Cardiac muscle cell (in vitro differentiated cells and primary cell): ENCODE measurements at regions not wholly inside any gene's neighbourhood (a gene's known extent, or its start where the extent isn't known, plus 50 kb on each side); places are given as distances from the start of the nearest gene placed in this dataset.

Experiments used
- DNase-seq, 2 donors: peaks; one replicate each; pipeline versions ENCODE4 v3.0.0 to v3.0.0-alpha.2; 2010 to 2017; ENCODE audit warnings: low read depth in 1 of 2, low spot score in 1 of 2
- H3K27ac ChIP-seq: fragments of 200-600 bp; sonication (generic); 2 replicates; pipeline ENCODE4 v1.5.1; 2016
- H3K27me3 ChIP-seq: fragments of 200-600 bp; sonication (generic); 2 replicates; pipeline ENCODE4 v1.6.0; 2016; ENCODE audit warnings: control low read depth
- H3K36me3 ChIP-seq: fragments of 200-600 bp; sonication (generic); 2 replicates; pipeline ENCODE4 v1.5.1; 2016; ENCODE audit warnings: control low read depth
- H3K4me1 ChIP-seq: fragments of 200-600 bp; sonication (generic); 2 replicates; pipeline ENCODE4 v1.8.1; 2017; ENCODE audit warnings: low read depth, mild to moderate bottlenecking, mixed run types
- H3K4me3 ChIP-seq: fragments of 200-600 bp; sonication (generic); 2 replicates; pipeline ENCODE4 v1.5.1; 2016; ENCODE audit warnings: mild to moderate bottlenecking
- H3K9me3 ChIP-seq: fragments of 200-600 bp; sonication (generic); 2 replicates; pipeline ENCODE4 v1.5.1; 2017; ENCODE audit warnings: low read depth, mild to moderate bottlenecking, control low read depth
- TF ChIP-seq, protein P1 (sequence below): IDR thresholded peaks from 2 replicates; pipeline ENCODE4 v1.5.1; 2012; ENCODE audit warnings: low read depth, mild to moderate bottlenecking, low read length

DNA sequence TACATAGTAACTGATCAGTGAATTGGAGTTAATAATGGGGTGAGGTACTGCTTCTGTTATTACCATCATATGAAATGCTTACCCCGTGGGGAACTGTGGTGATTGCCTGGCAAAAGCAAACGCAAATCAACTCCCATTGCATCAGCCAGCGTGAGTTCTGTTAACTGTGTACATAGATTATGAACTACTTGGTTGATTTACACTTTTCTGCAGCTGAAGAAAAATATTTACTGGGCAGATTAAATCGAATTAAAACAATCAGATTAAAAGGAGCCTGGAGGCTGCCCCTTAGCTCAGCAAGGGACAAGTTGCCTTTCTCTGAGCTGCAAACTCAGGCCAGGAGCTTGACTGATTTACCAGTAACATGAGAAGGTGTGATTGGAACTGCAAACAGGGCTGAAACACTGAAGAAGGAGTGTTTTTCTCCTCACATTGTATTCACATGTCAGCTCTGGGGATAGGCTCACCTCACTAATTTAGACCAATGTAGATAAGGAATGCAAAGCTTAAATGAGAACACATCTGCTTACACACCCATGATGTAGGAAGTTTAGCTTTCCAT, 220.1 kb downstream of the OSR1 start:
- Histone ChIP-seq H3K4me1 (no peaks in the 10 kb centered on the region), H3K27ac (no peak overlapping the region), H3K27me3 (no peaks in the 10 kb centered on the region), H3K4me3 (no peak overlapping the region), H3K9me3 (no peaks in the 10 kb centered on the region), H3K36me3 (no peaks in the 10 kb centered on the region)
- peak in 1 of 2 donors; percentile 11 for DNase-seq
- TF ChIP-seq, protein P1, sequence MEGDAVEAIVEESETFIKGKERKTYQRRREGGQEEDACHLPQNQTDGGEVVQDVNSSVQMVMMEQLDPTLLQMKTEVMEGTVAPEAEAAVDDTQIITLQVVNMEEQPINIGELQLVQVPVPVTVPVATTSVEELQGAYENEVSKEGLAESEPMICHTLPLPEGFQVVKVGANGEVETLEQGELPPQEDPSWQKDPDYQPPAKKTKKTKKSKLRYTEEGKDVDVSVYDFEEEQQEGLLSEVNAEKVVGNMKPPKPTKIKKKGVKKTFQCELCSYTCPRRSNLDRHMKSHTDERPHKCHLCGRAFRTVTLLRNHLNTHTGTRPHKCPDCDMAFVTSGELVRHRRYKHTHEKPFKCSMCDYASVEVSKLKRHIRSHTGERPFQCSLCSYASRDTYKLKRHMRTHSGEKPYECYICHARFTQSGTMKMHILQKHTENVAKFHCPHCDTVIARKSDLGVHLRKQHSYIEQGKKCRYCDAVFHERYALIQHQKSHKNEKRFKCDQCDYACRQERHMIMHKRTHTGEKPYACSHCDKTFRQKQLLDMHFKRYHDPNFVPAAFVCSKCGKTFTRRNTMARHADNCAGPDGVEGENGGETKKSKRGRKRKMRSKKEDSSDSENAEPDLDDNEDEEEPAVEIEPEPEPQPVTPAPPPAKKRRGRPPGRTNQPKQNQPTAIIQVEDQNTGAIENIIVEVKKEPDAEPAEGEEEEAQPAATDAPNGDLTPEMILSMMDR, result no peak

DNA sequence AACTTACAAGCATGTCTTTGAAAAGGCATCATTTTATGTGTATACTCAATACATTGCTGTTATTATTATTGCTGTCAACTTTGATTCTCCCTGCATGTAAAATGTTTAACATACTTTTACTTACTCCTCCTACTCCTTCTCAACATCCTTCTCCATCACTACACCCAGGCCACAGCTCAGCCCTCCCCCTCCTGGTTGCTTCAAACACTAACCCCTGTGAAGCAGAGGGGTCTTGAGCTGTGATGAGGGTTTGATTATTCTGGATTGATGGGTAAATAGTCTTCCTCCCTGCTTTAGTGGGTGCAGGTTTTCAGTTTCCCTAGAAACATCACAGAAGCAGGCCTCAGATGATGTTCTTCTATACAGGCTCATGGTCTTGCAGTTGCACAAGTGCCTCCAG, 221.0 kb downstream of the OSR1 start:
- no peak for DNase-seq
- no peaks in the 10 kb centered on the region for H3K9me3 ChIP-seq
- H3K27me3 ChIP-seq, result no peaks in the 10 kb centered on the region
- no peaks in the 10 kb centered on the region for H3K36me3 ChIP-seq
- no peak overlapping the region for H3K27ac ChIP-seq
- H3K4me3 ChIP-seq, result no peak overlapping the region
- no peaks in the 10 kb centered on the region for H3K4me1 ChIP-seq
- TF ChIP-seq, protein P1, result no peak

DNA sequence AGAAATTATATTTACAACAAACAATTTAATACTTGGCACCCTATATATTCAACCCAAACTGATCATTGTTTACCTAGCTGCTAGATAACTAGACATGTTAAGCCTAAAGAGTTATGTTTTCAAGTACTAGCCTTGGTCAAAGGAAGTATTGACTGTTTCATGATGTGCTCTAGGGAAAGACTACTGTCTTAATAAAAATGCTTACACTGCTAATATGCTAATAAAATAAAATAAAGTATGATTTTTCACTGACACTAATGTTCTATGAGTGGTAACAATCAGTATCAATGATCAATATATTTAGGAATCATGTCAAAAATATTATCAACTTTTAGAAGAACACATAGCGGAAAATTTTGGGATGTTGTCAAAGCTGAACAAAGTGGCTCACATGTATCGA, 225.5 kb downstream of the OSR1 start:
- Histone ChIP-seq H3K36me3 (no peaks in the 10 kb centered on the region), H3K27ac (no peak overlapping the region), H3K9me3 (no peaks in the 10 kb centered on the region), H3K4me3 (no peak overlapping the region), H3K27me3 (no peaks in the 10 kb centered on the region), H3K4me1 (no peaks in the 10 kb centered on the region)
- no peak for DNase-seq
- TF ChIP-seq, protein P1, result no peak

DNA sequence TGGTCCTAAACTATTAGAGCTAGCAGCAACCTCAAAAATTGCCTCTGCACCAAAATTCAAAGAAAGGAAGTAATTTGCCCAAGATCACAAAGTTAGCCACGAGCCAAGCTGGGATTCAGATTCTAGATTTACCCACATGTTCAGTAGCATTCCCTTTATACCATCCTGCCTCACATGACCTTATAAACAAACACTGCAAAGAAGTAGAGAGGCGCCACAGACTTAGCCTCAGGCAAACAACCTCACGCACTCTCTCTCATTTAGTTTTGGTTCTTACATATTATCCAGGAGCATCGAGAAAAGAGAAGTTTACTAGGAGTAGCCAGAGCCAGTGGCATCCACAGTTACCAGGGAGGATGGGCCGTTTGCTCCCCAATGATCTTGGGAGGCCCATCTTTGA, 226.6 kb downstream of the OSR1 start:
- Histone ChIP-seq H3K36me3 (no peaks in the 10 kb centered on the region), H3K9me3 (no peaks in the 10 kb centered on the region), H3K4me1 (no peaks in the 10 kb centered on the region), H3K27me3 (no peaks in the 10 kb centered on the region), H3K27ac (no peak overlapping the region), H3K4me3 (no peak overlapping the region)
- no peak for DNase-seq
- TF ChIP-seq, protein P1, result no peak

DNA sequence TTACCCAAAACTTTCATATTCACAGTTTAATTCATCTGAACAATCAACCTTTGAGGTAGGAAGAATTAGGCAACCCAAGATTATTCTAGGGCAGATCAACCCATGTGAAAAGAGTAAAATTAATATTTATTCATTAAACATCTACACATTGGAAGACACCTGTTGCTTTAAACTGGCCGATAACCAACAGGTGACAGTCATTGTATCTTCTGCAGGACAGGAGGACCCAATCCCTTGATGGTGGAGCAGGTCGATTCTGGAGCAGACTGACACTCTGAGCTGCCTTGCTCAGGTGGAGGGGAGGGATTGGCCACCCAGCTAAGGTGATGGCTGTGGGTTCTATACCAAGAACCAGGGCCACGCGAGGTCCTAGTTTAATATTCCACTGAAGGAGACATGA, 230.3 kb downstream of the OSR1 start:
- Histone ChIP-seq H3K4me1 (no peaks in the 10 kb centered on the region), H3K36me3 (no peaks in the 10 kb centered on the region), H3K9me3 (no peaks in the 10 kb centered on the region), H3K4me3 (no peak overlapping the region), H3K27ac (no peak overlapping the region), H3K27me3 (no peaks in the 10 kb centered on the region)
- TF ChIP-seq, protein P1, result no peak
- DNase-seq, result no peak

DNA sequence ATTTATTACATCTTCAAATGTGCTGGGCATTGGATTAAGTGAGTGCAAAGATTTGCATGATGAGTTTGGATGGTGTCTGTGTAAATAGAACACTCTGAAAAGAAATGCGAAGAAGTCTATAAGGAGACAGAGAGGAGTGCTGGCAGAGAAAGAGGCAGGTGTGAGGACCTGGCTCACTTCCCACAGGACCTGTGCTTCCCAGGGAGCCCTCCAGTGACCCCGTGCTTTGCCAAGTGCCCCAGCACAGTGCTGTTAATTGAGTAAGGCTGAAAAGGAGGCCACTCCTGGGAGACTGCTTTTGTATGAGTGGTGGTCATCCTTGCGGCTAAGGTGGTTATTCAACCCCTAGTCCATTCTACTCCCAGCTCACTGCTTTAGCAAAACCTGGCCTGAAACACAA, 230.8 kb downstream of the OSR1 start:
- TF ChIP-seq, protein P1, result no peak
- Histone ChIP-seq H3K27ac (no peak overlapping the region), H3K4me1 (no peaks in the 10 kb centered on the region), H3K36me3 (no peaks in the 10 kb centered on the region), H3K4me3 (no peak overlapping the region), H3K27me3 (no peaks in the 10 kb centered on the region), H3K9me3 (no peaks in the 10 kb centered on the region)
- DNase-seq, result no peak
